Tibial nerve (tissue), 4 donors: ENCODE measurements at regions not wholly inside any gene's neighbourhood (a gene's known extent, or its start where the extent isn't known, plus 50 kb on each side); places are given as distances from the start of the nearest gene placed in this dataset.

ENCODE experiments used
- DNase-seq, 2 donors: peaks; one replicate each; pipeline ENCODE4 v3.0.0-alpha.2; 2019; ENCODE audit warnings: low spot score in 2 of 2
- H3K27ac ChIP-seq, 4 donors: fragments of 200-600 bp; sonication (generic) in 3 of 4; one replicate each; pipeline ENCODE4 v1.5.1; 2017 to 2019; ENCODE audit warnings: mild to moderate bottlenecking in 1 of 4
- H3K27me3 ChIP-seq, 2 donors: fragments of 200-600 bp; sonication (generic) in 1 of 2; one replicate each; pipeline versions ENCODE4 v1.5.1 to v1.6.0; 2017 to 2019
- H3K36me3 ChIP-seq, 3 donors: fragments of 200-600 bp; sonication (generic); one replicate each; pipeline ENCODE4 v1.5.1; 2018 to 2019
- H3K4me1 ChIP-seq, 4 donors: fragments of 200-600 bp; sonication (generic) in 3 of 4; one replicate each; pipeline ENCODE4 v1.5.1; 2017 to 2019
- H3K4me3 ChIP-seq, 4 donors: fragments of 200-600 bp; sonication (generic) in 3 of 4; one replicate each; pipeline ENCODE4 v1.5.1; 2017 to 2019; ENCODE audit warnings: mild to moderate bottlenecking in 1 of 4, moderate library complexity in 1 of 4
- H3K9me3 ChIP-seq, 4 donors: fragments of 200-600 bp; sonication (generic) in 3 of 4; one replicate each; pipeline ENCODE4 v1.5.1; 2017 to 2019
- CTCF ChIP-seq, 5 experiments: fragments of 200-600 bp in 3 of 5; fragments of 450-650 bp in 2 of 5; sonication (generic) in 3 of 5; IDR thresholded peaks; one replicate each; pipeline ENCODE4 v1.5.1; 2016 to 2019; ENCODE audit warnings: antibody characterized with exemption in 5 of 5, mild to moderate bottlenecking in 3 of 5, moderate library complexity in 2 of 5
- EP300 ChIP-seq, 2 donors: sonication (generic); formaldehyde crosslinking; IDR thresholded peaks; one replicate each; pipeline ENCODE4 v1.6.1; 2017; ENCODE audit warnings: antibody characterized with exemption in 2 of 2, mild to moderate bottlenecking in 1 of 2
- POLR2A ChIP-seq, 2 donors: fragments of 450-650 bp; IDR thresholded peaks; one replicate each; pipeline ENCODE4 v1.6.1; 2017; ENCODE audit warnings: antibody characterized with exemption in 2 of 2, mild to moderate bottlenecking in 2 of 2, moderate library complexity in 2 of 2
- WGBS, 2 donors: methylation state at CpG; one replicate each; pipeline ENCODE4 v1.1.5; 2018; 5-methylcytosine and 5-hydroxymethylcytosine counted together

DNA sequence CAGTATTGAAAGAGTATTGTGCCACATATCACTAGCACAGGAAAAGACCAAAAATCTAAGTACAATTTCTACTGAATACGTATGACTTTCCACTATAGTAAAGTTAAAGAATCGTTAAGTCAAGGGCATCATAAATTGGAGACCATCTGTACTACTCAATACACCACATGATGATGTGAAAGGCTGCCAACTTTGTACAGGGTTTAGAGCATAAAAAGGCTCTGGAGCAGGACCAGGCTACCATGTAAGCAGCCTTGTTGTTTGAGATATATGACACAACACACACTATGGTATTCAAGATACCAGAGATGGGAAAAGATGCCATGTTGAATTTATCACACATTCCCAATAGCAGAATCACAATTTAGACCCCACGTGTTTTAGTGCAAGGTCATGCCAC, 294.9 kb upstream of the TRPC5 start:
- Histone ChIP-seq H3K4me3 (no peak overlapping the region), H3K4me1 (no peaks in the 10 kb centered on the region), H3K9me3 (no peaks in the 10 kb centered on the region), H3K27ac (no peak overlapping the region), H3K27me3 (peaks cover 0 to 9% of the 10 kb centered on the region in 2 donors), H3K36me3 (no peaks in the 10 kb centered on the region)
- 60 to 87% methylated on average over 3 of the region's 3 CpGs for WGBS, 2 donors
- no peak for DNase-seq
- TF ChIP-seq POLR2A (IDR thresholded peaks at IDR 0.05) (no peak), CTCF (IDR thresholded peaks at IDR 0.05) (no peak), EP300 (IDR thresholded peaks at IDR 0.05) (no peak)

DNA sequence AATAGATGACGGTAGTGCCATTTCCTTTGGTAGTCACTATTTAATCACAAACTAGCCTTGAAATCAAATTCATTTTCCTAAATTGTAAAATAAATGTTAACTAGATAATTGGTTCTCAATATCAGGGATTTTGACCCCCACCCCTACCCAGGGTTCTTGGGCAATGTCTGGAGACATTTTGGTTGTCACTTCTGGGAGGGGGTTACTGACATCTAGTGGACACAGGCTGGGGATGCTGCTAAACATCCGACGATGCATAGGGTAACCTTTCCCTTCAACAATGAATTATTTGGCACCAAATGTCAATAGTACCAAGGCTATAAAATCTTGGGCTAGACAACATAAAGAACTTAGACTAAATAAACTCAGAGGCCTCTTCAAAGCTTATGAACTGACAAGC, 285.8 kb upstream of the TRPC5 start:
- peaks cover 0 to 6% of the 10 kb centered on the region in 2 donors for H3K27me3 ChIP-seq
- H3K4me3 ChIP-seq: no peak overlapping the region
- H3K36me3 ChIP-seq: no peaks in the 10 kb centered on the region
- H3K4me1 ChIP-seq: no peaks in the 10 kb centered on the region
- no peak overlapping the region for H3K27ac ChIP-seq
- H3K9me3 ChIP-seq: no peaks in the 10 kb centered on the region
- WGBS, 2 donors: 32 to 35% methylated on average over 3 of the region's 3 CpGs
- DNase-seq: no peak
- TF ChIP-seq CTCF (IDR thresholded peaks at IDR 0.05): no peak
- TF ChIP-seq POLR2A (IDR thresholded peaks at IDR 0.05): no peak
- TF ChIP-seq EP300 (IDR thresholded peaks at IDR 0.05): no peak

GRCh38 chrX:112367065-112367464, 284.5 kb upstream of the TRPC5 start:
- H3K9me3 ChIP-seq: no peaks in the 10 kb centered on the region
- H3K27me3 ChIP-seq: peaks cover 0 to 6% of the 10 kb centered on the region in 2 donors
- H3K27ac ChIP-seq: no peak overlapping the region
- no peak overlapping the region for H3K4me3 ChIP-seq
- H3K36me3 ChIP-seq: no peaks in the 10 kb centered on the region
- no peaks in the 10 kb centered on the region for H3K4me1 ChIP-seq
- 91 to 96% methylated on average over 1 of the region's 1 CpG for WGBS, 2 donors
- TF ChIP-seq EP300 (IDR thresholded peaks at IDR 0.05): no peak
- no peak for TF ChIP-seq POLR2A (IDR thresholded peaks at IDR 0.05)
- TF ChIP-seq CTCF (IDR thresholded peaks at IDR 0.05): no peak
- DNase-seq: no peak

- Histone ChIP-seq H3K4me3 (no peak overlapping the region), H3K36me3 (no peaks in the 10 kb centered on the region), H3K27me3 (peaks cover 2 to 7% of the 10 kb centered on the region in 2 donors), H3K4me1 (no peaks in the 10 kb centered on the region), H3K27ac (no peak overlapping the region), H3K9me3 (no peaks in the 10 kb centered on the region)
- DNase-seq: no peak
- TF ChIP-seq EP300 (IDR thresholded peaks at IDR 0.05) (no peak), POLR2A (IDR thresholded peaks at IDR 0.05) (no peak), CTCF (IDR thresholded peaks at IDR 0.05) (no peak)
- WGBS, 2 donors: 48 to 59% methylated on average over 1 of the region's 1 CpG
These were observed 277.3 kb upstream of the TRPC5 start for GRCh38 chrX:112359906-112360305.

GRCh38 chrX:112355931-112356330, 273.4 kb upstream of the TRPC5 start:
- Histone ChIP-seq H3K9me3 (no peaks in the 10 kb centered on the region), H3K4me3 (no peak overlapping the region), H3K27me3 (peaks cover 2 to 7% of the 10 kb centered on the region in 2 donors), H3K36me3 (no peaks in the 10 kb centered on the region), H3K27ac (no peak overlapping the region), H3K4me1 (no peaks in the 10 kb centered on the region)
- WGBS, 2 donors: 39 to 43% methylated on average over 2 of the region's 2 CpGs
- DNase-seq: no peak
- TF ChIP-seq CTCF (IDR thresholded peaks at IDR 0.05): no peak
- TF ChIP-seq POLR2A (IDR thresholded peaks at IDR 0.05): no peak
- TF ChIP-seq EP300 (IDR thresholded peaks at IDR 0.05): no peak
